GM19372 (cell line): ENCODE measurements at regions not wholly inside any gene's neighbourhood (a gene's known extent, or its start where the extent isn't known, plus 50 kb on each side); places are given as distances from the start of the nearest gene placed in this dataset.

ENCODE experiments used
- ATAC-seq: cut with Tn5 transposase; IDR thresholded peaks from one replicate; pipeline ENCODE4 v1.9.1; 2021; ENCODE audit warnings: mild to moderate bottlenecking, low read depth, moderate library complexity; ENCODE audit not compliant: unreplicated experiment

GRCh38 chr17:77738751-77739531, 219.6 kb upstream of the TNRC6C start:
- ATAC-seq, result no peak

- ATAC-seq, result no peak
Observed at GRCh38 chr17:77740481-77740880, 218.0 kb upstream of the TNRC6C start.

- no peak for ATAC-seq
Observed at GRCh38 chr17:77741109-77741508, 217.4 kb upstream of the TNRC6C start.

GRCh38 chr17:77742579-77742978, 215.9 kb upstream of the TNRC6C start:
- ATAC-seq, result no peak

- ATAC-seq, result no peak
Observed at GRCh38 chr17:77744066-77744988, 214.2 kb upstream of the TNRC6C start.

GRCh38 chr17:77745702-77746101, 212.8 kb upstream of the TNRC6C start:
- no peak for ATAC-seq

- ATAC-seq, result no peak
Observed at GRCh38 chr17:77746393-77746792, 212.1 kb upstream of the TNRC6C start.

- ATAC-seq, result no peak
Observed at GRCh38 chr17:77746896-77747554, 211.5 kb upstream of the TNRC6C start.

GRCh38 chr17:77748436-77748835, 210.1 kb upstream of the TNRC6C start:
- ATAC-seq, result no peak

GRCh38 chr17:77749321-77749751, 209.2 kb upstream of the TNRC6C start:
- no peak for ATAC-seq

GRCh38 chr17:77749989-77750388, 208.5 kb upstream of the TNRC6C start:
- ATAC-seq, result no peak

GRCh38 chr17:77750427-77751043, 208.0 kb upstream of the TNRC6C start:
- ATAC-seq, result no peak

GRCh38 chr17:77753246-77753645, 205.3 kb upstream of the TNRC6C start:
- no peak for ATAC-seq

- ATAC-seq, result no peak
Observed at GRCh38 chr17:77753691-77754245, 204.7 kb upstream of the TNRC6C start.

- no peak for ATAC-seq
Observed at GRCh38 chr17:77754956-77755355, 203.5 kb upstream of the TNRC6C start.

GRCh38 chr17:77755410-77755963, 203.0 kb upstream of the TNRC6C start:
- no peak for ATAC-seq

- no peak for ATAC-seq
Observed at GRCh38 chr17:77756028-77756427, 202.5 kb upstream of the TNRC6C start.

GRCh38 chr17:77756846-77757560, 201.5 kb upstream of the TNRC6C start:
- no peak for ATAC-seq

GRCh38 chr17:77757561-77757898, 201.0 kb upstream of the TNRC6C start:
- ATAC-seq, result no peak
